GM18507 (cell line): ENCODE measurements at regions not wholly inside any gene's neighbourhood (a gene's known extent, or its start where the extent isn't known, plus 50 kb on each side); places are given as distances from the start of the nearest gene placed in this dataset.
"Not testable (repeated sequence)": the region's sequence is repeated elsewhere in the genome, so short reads cannot be mapped to it uniquely, and the experiment has no call there.

ENCODE experiments used
- DNase-seq: peaks from one replicate; pipeline ENCODE4 v3.0.0; 2011; ENCODE audit warnings: low read depth; ENCODE audit not compliant: insufficient read length; ENCODE audit errors: extremely low spot score
- FAIRE-seq: peaks from 2 replicates; lab custom pipeline; 2011; peaks lifted over from hg19 to GRCh38; lab: Jason Lieb, UNC

DNA sequence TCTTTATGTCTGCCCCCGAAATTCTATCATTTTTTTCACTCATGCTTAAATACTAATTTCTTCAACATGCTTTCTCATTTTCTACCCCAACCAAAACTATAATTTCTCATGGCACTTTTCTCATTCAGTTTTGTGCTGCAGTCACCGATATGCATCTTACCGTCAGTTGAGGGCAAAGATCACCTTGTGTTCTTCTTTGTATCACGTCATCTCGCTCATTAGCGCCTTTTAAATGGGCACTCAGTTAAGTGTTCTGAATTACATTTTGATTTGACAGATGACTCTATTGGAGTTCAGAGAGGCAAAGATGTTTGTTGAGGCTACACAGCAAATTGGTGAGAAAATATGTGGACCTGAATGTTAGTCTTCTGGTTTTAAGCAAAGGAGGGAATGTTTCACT lies 211.7 kb upstream of the GLRA1 start:
- DNase-seq (no peak), FAIRE-seq (no peak)

DNA sequence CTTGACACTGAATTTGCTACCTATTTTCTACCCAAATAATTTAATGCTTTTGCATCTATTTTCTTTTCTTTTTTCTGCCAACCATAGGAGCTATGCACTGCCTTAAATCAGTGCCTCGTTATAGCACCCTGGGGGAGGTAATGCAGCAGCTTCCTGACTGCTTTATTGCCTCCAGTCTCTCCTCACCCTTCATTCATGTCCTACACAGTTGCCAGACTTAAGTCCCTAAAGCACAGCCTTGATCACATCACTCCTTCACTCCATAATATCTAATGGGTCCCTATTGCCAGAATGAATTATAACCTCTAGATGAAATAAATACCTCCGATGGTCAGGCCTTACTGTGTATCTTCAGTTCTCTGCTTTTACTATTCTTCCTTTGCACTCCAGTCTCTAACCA lies 211.2 kb upstream of the GLRA1 start:
- FAIRE-seq (no peak), DNase-seq (no peak)

DNA sequence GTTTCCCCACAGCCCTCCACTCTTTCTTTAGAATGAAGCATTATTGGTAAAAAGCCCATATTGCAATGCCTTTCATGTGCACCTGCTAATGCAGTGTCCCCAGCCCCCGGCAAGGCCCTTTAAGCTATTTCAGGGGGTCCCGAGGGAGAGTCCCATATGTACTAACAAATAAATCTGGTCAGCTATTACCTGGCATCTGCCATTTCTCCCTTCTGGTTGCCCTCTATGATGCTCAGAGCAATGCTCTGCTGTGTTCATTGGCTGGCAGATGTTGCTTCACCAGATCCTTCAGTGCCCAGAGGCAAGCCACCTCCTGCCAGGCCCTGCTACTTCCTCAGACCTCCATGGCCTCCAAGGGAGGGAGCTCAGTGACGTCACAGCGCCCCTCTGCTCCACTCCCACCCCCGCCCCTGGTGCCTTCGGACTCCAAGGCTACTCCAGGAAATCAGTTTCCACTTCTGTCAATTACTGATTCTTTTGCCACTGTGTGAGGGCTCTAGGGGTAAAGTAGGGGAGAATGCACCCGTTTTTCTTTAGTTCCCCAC lies 201.1 kb upstream of the GLRA1 start:
- no peak for FAIRE-seq
- DNase-seq, result no peak

DNA sequence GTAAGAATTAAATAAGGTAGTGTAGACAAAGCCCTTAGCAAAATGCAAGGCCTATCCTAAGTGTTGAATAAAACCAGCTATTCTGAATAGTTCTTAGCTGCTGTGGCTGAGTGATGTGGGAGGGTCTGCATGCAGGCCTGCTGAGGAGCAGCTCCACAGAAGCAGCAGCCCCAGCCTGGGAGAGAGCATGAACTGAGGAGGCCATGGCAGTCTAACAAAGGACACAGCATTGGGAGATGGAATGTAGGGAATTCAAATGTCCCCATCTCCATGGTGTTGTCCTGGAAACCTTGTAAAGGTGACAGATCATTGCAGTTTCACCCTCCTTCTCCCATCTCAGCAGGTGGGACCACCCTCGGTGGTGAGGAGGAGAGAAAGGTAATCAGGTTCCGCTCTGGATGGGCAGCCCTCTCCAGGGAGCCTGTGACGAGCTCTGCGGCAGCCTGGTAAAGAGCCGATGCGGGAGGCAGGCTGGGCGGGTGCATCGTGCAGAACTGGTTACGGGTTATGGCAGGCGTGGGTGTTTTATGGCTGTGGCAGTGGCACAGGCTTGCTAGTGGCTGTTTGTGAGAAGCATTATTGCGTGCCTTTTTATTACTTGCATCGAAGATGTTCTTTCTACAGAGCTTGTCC lies 199.9 kb upstream of the GLRA1 start:
- no peak for FAIRE-seq
- DNase-seq, result no peak

DNA sequence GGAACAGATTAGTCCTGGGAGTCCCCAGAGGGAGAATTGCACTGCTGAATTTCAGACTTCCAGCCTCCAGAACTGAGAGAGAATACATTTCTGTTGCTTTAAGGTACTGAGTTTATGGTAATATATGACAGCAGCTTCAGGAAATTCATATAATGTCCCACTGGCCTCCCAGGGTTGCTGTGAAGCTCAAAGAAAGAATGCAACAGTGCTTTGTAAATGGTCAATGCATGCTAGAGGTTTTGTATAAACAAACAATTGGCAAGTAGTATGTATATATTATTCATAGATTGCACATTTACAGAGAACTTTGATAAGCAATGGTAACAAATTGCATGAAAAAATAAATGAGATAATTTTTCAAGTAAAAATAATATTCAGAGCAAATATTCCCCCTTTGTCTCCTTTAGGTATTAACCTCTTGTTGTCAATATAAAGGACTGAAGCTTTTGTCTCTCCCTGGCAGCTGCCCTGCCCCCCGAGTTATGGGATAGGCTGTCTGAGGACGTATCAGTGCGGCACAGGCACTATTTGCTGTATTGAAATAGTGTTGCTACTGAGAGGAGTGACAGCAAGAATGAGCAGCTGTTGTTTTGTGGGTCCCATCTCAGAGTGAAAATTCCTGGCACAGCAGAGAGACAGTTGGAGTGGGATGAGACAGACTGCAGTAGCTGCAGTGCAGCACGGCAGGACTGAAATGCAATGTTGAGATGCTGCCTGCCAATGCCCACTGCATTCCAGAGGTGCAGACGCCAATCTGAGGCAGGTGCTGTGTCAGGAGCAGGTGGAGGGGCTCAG lies 194.2 kb upstream of the GLRA1 start:
- no peak for DNase-seq
- FAIRE-seq, result no peak

DNA sequence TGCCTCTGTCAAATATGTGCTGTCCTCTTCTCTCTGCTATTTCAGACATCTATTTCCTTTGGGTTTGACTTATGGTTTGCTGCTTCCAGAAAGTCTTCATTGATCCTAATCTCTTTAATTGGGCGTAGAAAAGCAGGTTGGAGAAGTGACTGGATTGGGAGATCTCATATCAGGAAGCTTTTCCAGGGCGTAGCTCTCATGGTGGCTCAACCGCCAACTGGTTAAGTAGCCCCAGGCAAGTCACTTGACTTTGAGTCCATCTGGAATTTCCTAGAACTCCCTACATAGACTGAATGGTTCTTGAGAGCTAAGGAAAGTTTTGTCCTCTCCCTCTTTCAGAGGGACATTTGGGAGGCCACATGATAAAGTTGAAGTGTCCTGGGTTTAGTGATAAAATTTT lies 192.3 kb upstream of the GLRA1 start:
- FAIRE-seq (no peak), DNase-seq (no peak)

DNA sequence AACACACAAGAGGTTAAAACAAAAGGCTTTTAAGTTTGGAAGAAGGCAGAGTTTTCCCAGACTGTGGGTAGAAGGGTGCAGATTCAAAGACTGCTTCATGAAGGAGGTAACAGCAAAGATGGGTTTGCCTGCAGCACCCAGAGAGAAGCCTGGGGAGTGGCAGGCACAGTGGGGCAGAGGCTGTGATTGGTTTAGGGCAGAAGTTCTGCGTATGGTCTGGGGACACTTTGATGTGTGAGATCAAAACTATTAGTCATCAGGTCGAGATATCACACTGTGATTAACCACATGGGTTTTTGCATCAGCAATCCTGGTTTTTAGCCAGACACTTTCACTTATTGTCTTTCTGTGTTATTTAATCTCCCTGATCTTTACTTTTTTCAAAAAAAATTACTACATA lies 188.8 kb upstream of the GLRA1 start:
- no peak for DNase-seq
- FAIRE-seq, result no peak

DNA sequence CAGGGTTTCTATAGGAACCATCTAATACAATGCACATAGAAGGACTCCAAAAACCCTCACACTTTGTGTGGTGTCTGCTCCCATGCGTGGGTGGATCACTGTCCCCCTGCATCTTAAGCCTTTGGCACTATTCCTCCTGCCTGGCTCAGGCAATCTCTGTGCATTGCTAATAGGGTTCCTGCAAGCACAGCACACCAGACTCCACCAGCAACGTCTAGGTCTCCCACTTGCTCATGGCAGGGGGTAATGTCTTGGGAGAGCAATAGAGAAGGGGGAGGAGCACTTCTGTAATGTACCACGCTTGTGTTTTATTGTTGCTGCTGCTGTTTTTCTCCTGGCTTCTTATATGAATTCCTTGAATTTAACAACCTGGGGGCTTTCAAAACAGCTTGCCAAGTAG lies 182.6 kb upstream of the GLRA1 start:
- FAIRE-seq (no peak), DNase-seq (no peak)

DNA sequence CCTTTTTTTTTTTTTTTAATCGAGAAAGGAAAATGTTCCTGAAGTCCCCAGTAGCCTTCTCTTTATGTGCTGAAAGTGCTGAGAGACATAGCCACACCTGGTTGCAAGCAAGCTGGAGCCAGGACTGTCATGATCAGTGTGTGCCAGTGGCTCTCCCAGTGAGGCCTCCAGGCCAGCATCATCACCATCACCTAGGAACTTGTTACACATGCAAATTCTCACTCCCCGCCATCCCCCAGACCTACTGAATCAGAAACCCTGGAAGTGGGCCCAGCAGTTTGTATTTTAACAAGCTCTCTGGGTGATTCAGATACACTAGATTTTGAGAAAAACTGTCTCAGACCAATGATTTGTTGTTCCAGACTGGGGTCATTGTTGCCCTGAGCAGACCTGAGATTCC lies 181.9 kb upstream of the GLRA1 start:
- FAIRE-seq, result no peak

DNA sequence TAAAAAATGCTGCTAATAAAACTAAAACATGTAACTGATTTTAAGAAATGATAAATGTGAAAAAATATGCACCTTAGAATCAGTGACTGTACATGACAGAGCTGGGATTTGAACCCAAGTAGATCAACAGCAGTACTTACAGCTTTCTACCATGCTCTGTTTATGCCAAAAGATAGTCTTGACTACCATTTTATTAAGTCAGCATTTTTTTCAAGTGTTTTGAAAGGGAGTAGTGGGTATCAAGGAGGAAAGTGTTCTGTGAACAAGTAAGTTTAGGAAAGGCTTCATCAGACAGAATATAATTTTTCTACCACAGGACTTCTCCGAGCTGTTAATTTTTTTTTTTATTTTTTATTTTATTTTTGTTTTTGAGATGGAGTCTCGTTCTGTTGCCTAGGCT lies 180.4 kb upstream of the GLRA1 start:
- DNase-seq (no peak), FAIRE-seq (no peak)

More for the DNA sequence above, 181.9 kb upstream of the GLRA1 start:
- no peak for DNase-seq

DNA sequence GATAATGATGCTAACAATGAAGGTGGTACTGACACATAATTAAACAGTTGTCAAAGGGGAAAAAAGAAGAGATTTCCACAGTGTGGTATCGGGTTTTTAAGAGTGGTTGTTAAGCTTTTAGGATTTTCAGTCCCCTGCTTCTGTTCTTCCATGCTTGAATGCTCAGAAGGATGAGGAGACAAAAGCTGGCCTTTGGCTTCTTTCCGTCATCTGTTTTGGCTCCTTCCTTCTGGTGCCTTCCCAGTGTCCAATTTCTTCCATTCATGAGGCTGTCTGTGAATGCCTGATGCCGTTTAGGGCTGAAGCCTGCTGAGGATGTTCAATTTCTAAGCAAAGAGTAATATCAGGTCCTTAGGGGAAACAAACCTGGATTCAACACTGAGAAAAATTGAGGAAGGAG lies 179.6 kb upstream of the GLRA1 start:
- no peak for DNase-seq
- FAIRE-seq, result no peak

DNA sequence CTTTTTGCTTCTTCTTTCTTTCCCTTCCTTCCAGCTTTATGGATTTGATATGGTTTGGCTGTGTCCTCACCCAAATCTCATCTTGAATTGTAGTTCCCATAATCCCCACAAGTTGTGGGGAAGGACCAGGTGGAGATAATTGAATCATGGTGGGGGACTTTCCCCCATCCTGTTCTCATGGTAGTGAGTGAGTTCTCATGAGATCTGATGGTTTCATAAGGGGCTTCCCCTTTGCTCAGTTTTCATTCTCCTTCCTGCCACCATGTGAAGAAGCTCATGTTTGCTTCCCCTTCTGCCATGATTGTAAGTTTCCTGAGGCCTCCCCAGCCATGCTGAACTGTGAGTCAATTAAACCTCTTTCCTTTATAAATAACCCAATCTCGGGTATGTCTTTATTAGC lies 178.3 kb upstream of the GLRA1 start:
- DNase-seq, FAIRE-seq: not testable (repeated sequence)

DNA sequence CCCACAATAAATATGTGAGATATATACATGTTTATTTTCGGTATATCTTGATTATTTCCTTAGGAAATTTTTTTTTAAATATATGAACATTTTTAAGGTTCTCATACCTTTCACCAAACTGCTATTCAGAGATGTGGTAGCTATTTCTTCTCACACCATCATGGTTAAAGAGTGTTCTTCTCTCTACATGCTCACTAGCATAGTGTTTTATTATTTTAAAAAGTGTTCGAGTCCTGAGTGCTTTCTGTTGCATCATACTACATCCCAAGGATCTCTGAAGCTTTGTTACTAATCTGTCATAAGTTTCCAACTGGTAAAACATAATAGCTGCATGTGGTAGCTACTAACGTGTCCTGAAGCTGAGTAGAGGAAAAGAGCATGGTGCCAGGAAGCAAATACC lies 177.4 kb upstream of the GLRA1 start:
- FAIRE-seq (no peak), DNase-seq (no peak)

DNA sequence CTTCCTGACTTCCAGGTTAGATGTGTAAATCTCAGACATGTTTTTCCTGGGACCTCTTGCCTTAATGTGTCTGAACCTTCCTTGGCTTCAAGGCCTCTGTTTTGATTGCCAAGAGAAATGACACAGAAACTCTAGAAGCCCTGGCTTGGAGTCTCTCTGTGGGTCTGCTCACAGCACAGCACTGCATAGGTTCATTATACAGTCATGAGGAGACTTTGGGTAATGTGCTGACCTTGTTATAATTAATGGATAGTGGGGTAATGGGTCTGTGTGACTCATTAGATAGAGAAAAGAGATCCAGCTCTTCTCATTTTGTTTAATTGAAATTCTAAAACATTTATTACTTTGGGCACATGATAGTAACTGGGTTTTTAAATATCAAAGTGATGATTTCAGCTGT lies 175.8 kb upstream of the GLRA1 start:
- no peak for FAIRE-seq

DNA sequence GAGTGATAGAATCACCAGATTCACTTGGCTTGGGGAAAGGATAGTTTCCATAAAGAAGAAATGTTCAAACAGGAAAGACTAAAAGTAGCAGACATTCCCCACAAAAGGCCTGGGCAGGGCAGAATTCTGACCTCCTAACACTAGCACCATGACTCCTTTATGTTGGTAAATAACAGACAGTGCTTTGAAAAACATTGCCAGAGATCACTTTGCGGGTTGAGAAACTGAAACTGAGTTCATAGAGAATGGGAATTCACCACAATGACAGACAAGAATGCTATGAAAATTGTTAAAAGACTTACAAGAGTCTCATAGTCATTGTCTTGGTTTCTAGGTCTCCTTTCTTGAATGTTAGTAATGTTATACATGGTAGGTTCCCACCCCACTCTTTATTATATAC lies 172.5 kb upstream of the GLRA1 start:
- peak; percentile 49 for FAIRE-seq
- no peak for DNase-seq

More for the DNA sequence above, 175.8 kb upstream of the GLRA1 start:
- no peak for DNase-seq

DNA sequence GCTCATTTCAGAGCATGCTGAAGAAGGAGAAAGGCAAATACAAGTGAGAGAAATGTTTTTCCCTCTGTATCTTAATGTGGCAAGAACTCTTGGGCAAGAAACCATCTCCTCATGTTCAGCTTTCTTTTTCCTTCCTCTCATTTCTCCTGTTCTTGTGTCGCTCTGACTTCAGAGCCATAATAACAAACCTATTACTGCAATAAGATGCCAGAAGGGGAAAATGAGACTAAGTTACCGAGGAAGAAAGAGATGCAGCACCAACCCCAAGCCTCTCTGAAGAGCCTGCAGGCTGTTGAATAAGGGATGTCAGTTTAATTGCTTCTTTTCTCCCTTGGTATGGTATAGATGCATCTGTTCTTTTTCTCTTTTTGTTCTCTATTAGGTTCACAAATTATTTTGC lies 170.1 kb upstream of the GLRA1 start:
- DNase-seq (no peak), FAIRE-seq (no peak)

DNA sequence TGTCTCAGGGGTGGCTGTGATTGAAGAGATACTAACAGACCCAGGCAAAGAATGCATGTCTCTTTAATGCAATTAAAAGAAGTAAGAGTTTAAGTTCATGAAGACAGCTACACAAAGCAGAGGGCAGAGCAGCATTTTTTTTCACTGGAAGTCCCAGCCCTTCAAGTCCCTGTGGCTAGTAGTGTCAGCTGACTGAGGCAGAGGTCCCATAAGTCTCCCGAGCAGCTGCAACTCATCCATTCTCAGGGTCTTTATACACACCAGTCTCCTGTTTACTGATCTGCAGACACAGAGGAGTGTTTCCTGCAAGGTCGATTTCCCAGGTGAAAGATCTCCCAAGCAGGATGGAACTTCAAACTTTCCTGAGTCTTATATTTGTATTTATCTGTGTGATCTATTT lies 169.4 kb upstream of the GLRA1 start:
- no peak for FAIRE-seq

DNA sequence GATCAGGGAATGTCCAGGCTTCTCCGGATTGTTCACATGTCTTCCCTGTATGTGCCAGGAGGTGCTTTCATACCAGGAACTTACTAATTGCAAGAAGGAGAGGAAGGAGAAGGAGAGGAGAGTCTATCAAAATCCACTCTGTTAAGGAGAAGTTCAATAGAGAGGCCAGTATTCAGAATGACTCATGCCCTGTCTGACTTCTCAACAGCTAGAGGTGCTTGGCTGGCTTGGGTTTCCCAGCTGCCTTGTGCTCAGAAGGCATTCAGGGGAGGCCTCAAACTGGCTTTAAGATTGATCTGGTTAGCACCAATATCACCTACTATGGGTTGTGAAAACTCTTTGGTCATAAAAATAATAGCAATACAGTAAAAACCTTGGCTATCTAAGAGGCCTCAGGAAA lies 167.9 kb upstream of the GLRA1 start:
- no peak for DNase-seq
- no peak for FAIRE-seq

More for the DNA sequence above, 169.4 kb upstream of the GLRA1 start:
- no peak for DNase-seq

DNA sequence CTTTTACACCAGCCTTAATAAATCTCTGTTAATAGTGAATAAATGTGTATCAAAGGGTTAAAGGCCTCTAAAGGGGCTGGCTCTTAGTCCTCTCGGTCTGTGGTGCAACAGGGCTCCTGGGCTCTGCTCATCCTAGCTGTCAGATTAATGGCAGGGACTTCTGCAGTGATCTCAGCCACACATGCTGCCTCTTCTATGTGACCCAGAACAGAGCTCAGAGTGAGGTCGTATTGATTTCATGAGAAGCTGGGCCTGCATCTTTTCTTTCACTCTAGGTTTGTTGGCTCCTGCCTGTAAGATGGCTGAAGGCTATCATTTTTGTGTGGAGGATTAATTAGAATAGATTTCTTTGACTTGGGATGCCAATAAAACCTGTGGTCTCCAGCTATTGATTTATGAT lies 165.0 kb upstream of the GLRA1 start:
- no peak for FAIRE-seq
- DNase-seq, result no peak

DNA sequence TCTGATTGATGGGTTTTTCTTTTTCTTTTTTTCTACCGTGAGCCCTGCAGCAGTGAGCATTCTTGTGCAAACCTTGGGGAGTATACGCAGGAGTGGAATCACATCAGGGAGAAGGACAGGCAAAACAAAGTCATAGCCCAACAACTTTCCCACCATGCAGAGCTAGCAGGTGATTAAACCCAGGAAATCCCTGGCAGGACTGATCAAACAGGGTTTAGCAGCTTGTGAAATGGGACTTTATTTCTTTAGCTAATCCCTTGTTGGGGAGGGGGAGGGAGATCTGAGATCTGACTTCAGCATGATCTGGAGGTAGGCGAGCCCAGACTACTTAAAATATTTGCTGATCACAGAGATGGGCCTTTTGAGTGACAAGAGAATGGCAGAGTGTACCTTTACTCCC lies 162.0 kb upstream of the GLRA1 start:
- FAIRE-seq, result no peak
- DNase-seq, result no peak

DNA sequence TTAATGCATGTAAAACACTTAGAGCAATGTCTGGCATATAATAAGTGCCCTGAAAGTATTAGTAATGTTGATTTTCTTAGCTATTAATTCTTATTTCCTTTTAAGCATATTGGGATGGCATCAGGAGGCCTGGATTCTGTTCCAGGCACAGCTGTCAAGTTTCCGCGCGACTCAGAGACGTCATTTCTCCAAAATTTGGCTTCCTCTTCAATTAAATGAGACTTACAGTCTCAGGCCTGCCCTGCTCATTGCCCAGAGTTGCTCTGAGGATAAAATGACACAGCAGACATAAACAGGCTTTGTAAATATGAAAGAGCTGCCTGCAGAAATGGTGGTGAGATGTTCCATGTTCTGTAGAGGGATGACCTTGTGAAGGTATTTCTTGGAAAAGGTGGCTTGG lies 159.8 kb upstream of the GLRA1 start:
- FAIRE-seq, result no peak
- no peak for DNase-seq
